Endodermal cell (in vitro differentiated cells): ENCODE measurements at regions not wholly inside any gene's neighbourhood (a gene's known extent, or its start where the extent isn't known, plus 50 kb on each side); places are given as distances from the start of the nearest gene placed in this dataset.

ENCODE experiments used
- DNase-seq: peaks from one replicate; pipeline ENCODE4 v3.0.0-alpha.2; 2017
- H3K27ac ChIP-seq: 2 replicates; pipeline ENCODE4 v1.5.1; 2013; ENCODE audit warnings: mild to moderate bottlenecking, low read depth, low read length, moderate library complexity
- H3K27me3 ChIP-seq: 2 replicates; pipeline ENCODE4 v1.6.1; 2013; ENCODE audit warnings: mild to moderate bottlenecking, low read length, moderate library complexity; ENCODE audit not compliant: insufficient read depth, control insufficient read depth, poor library complexity, severe bottlenecking
- H3K36me3 ChIP-seq: 2 replicates; pipeline ENCODE4 v1.7.0; 2013; ENCODE audit warnings: mild to moderate bottlenecking, low read length, moderate library complexity; ENCODE audit not compliant: control insufficient read depth, insufficient read depth
- H3K4me1 ChIP-seq: one replicate; pipeline ENCODE4 v1.7.0; 2013; ENCODE audit warnings: low read length; ENCODE audit not compliant: control insufficient read depth, insufficient read depth
- H3K4me3 ChIP-seq: 2 replicates; pipeline ENCODE4 v1.5.1; 2013; ENCODE audit warnings: mild to moderate bottlenecking, low read length, moderate library complexity
- H3K9ac ChIP-seq: 2 replicates; pipeline ENCODE4 v1.6.1; 2013; ENCODE audit warnings: mild to moderate bottlenecking, low read length, moderate library complexity; ENCODE audit not compliant: poor library complexity, severe bottlenecking; ENCODE audit errors: extremely low read depth
- H3K9me3 ChIP-seq: 2 replicates; pipeline ENCODE4 v1.6.1; 2013; ENCODE audit warnings: mild to moderate bottlenecking, low read length, moderate library complexity; ENCODE audit not compliant: control insufficient read depth
- H3K27ac Mint-ChIP-seq: 2 replicates; pipeline ENCODE4 v1.8.0; 2020; ENCODE audit warnings: mixed read lengths
- H3K27me3 Mint-ChIP-seq: 2 replicates; pipeline ENCODE4 v1.8.0; 2021; ENCODE audit warnings: mild to moderate bottlenecking, mixed read lengths; ENCODE audit not compliant: insufficient read depth
- H3K36me3 Mint-ChIP-seq: 2 replicates; pipeline ENCODE4 v1.8.0; 2020; ENCODE audit warnings: low read depth, mixed read lengths
- H3K4me1 Mint-ChIP-seq: 2 replicates; pipeline ENCODE4 v1.8.0; 2020; ENCODE audit warnings: mixed read lengths
- H3K4me3 Mint-ChIP-seq: 2 replicates; pipeline ENCODE4 v1.8.0; 2020; ENCODE audit warnings: mild to moderate bottlenecking, moderate library complexity, mixed read lengths
- H3K9me3 Mint-ChIP-seq: 2 replicates; pipeline ENCODE4 v1.8.0; 2020; ENCODE audit warnings: mild to moderate bottlenecking, mixed read lengths
- WGBS, 2 experiments: methylation state at CpG; one replicate each; pipeline versions ENCODE4 v1.1.5 to v1.1.7; 2013; ENCODE audit warnings: missing lambda C conversion rate in 2 of 2, mixed read lengths in 1 of 2; ENCODE audit not compliant: insufficient coverage in 1 of 2, insufficient read length in 1 of 2; 5-methylcytosine and 5-hydroxymethylcytosine counted together
- TF ChIP-seq, protein P1 (sequence below): fragments of 200-600 bp; sonication (generic); conservative IDR thresholded peaks from 2 replicates; pipeline ENCODE4 v1.5.0; 2021; ENCODE audit warnings: antibody characterized with exemption, mild to moderate bottlenecking

GRCh38 chr1:229943988-229944743 lies 122.9 kb upstream of the GALNT2 start:
- H3K27ac Mint-ChIP-seq = no peak overlapping the region
- WGBS, 2 experiments = 92 to 97% methylated on average over 26 to 29 of the region's 29 CpGs

GRCh38 chr1:229945795-229946194 lies 121.2 kb upstream of the GALNT2 start:
- Mint-ChIP-seq H3K36me3 (no peaks in the 10 kb centered on the region), H3K27me3 (peaks cover 9% of the 10 kb centered on the region), H3K4me1 (peaks cover 8% of the 10 kb centered on the region), H3K4me3 (no peak overlapping the region), H3K27ac (no peak overlapping the region), H3K9me3 (no peaks in the 10 kb centered on the region)
- Histone ChIP-seq H3K9me3 (no peaks in the 10 kb centered on the region), H3K9ac (no peak overlapping the region), H3K27ac (no peak overlapping the region), H3K36me3 (no peaks in the 10 kb centered on the region), H3K4me1 (no peaks in the 10 kb centered on the region), H3K27me3 (no peaks in the 10 kb centered on the region), H3K4me3 (no peak overlapping the region)
- DNase-seq = no peak
- 97 to 100% methylated on average over 1 to 4 of the region's 4 CpGs for WGBS, 2 experiments
- TF ChIP-seq, protein P1, sequence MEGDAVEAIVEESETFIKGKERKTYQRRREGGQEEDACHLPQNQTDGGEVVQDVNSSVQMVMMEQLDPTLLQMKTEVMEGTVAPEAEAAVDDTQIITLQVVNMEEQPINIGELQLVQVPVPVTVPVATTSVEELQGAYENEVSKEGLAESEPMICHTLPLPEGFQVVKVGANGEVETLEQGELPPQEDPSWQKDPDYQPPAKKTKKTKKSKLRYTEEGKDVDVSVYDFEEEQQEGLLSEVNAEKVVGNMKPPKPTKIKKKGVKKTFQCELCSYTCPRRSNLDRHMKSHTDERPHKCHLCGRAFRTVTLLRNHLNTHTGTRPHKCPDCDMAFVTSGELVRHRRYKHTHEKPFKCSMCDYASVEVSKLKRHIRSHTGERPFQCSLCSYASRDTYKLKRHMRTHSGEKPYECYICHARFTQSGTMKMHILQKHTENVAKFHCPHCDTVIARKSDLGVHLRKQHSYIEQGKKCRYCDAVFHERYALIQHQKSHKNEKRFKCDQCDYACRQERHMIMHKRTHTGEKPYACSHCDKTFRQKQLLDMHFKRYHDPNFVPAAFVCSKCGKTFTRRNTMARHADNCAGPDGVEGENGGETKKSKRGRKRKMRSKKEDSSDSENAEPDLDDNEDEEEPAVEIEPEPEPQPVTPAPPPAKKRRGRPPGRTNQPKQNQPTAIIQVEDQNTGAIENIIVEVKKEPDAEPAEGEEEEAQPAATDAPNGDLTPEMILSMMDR = no peak

More at GRCh38 chr1:229943988-229944743, 122.9 kb upstream of the GALNT2 start:
- Histone ChIP-seq H3K27ac (no peak overlapping the region), H3K4me1 (no peaks in the 10 kb centered on the region), H3K9ac (no peak overlapping the region), H3K27me3 (no peaks in the 10 kb centered on the region), H3K36me3 (no peaks in the 10 kb centered on the region), H3K4me3 (no peak overlapping the region), H3K9me3 (no peaks in the 10 kb centered on the region)
- peaks cover 9% of the 10 kb centered on the region for H3K27me3 Mint-ChIP-seq
- no peak overlapping the region for H3K4me3 Mint-ChIP-seq
- DNase-seq = no peak
- peaks cover 8% of the 10 kb centered on the region for H3K4me1 Mint-ChIP-seq
- H3K36me3 Mint-ChIP-seq = no peaks in the 10 kb centered on the region
- TF ChIP-seq, protein P1 = no peak
- H3K9me3 Mint-ChIP-seq = no peaks in the 10 kb centered on the region

DNA sequence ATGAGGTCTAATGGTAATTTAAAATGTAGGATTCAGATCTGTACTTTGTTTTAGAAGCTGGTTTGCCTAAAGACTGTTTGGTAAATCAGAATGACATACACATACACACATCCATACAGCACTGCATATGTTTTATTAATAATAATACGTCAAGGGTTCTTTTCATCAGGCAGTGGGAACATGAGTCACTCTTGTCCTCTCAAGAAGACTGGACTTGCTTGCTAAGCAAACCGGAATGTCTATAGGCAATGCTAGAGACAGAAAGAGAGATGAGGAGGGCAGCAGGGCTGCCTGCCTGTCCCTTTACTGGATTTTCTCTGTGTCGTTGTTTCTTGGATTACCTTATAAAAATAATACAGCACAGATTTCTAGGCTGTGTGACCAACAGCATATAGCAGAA lies 119.1 kb upstream of the GALNT2 start:
- Histone ChIP-seq H3K27me3 (no peaks in the 10 kb centered on the region), H3K9ac (no peak overlapping the region), H3K9me3 (no peaks in the 10 kb centered on the region), H3K4me1 (no peaks in the 10 kb centered on the region), H3K36me3 (no peaks in the 10 kb centered on the region), H3K27ac (no peak overlapping the region), H3K4me3 (no peak overlapping the region)
- Mint-ChIP-seq H3K9me3 (no peaks in the 10 kb centered on the region), H3K27me3 (peaks cover 9% of the 10 kb centered on the region), H3K4me3 (no peak overlapping the region), H3K4me1 (no peaks in the 10 kb centered on the region), H3K27ac (no peak overlapping the region), H3K36me3 (no peaks in the 10 kb centered on the region)
- no peak for DNase-seq
- 90 to 100% methylated on average over 2 to 3 of the region's 3 CpGs for WGBS, 2 experiments
- TF ChIP-seq, protein P1 = no peak
